ENCODE measurements at regions not wholly inside any gene's neighbourhood (a gene's known extent, or its start where the extent isn't known, plus 50 kb on each side); places are given as distances from the start of the nearest gene placed in this dataset.
"Not testable (repeated sequence)": the region's sequence is repeated elsewhere in the genome, so short reads cannot be mapped to it uniquely, and the experiment has no call there.

- DNase-seq = no peak
Measured at GRCh38 chr3:66633402-66634381, 132.9 kb upstream of the LRIG1 start.

- DNase-seq = no peak
Measured at GRCh38 chr3:66638717-66639116, 137.9 kb upstream of the LRIG1 start.

- no peak for DNase-seq
Measured at GRCh38 chr3:66639809-66640356, 139.1 kb upstream of the LRIG1 start.

- no peak for DNase-seq
Measured at GRCh38 chr3:66642019-66642418, 141.2 kb upstream of the LRIG1 start.

- DNase-seq = no peak
Measured at GRCh38 chr3:66642484-66642883, 141.7 kb upstream of the LRIG1 start.

- no peak for DNase-seq
Measured at GRCh38 chr3:66644549-66644948, 143.7 kb upstream of the LRIG1 start.

- no peak for DNase-seq
Measured at GRCh38 chr3:66648975-66649374, 148.2 kb upstream of the LRIG1 start.

GRCh38 chr3:66651520-66651919, 150.7 kb upstream of the LRIG1 start:
- not testable (repeated sequence) for DNase-seq

- not testable (repeated sequence) for DNase-seq
Measured at GRCh38 chr3:66652100-66652499, 151.3 kb upstream of the LRIG1 start.

GRCh38 chr3:66655044-66655443, 154.2 kb upstream of the LRIG1 start:
- no peak for DNase-seq

GRCh38 chr3:66655671-66656070, 154.8 kb upstream of the LRIG1 start:
- no peak for DNase-seq

GRCh38 chr3:66656609-66657008, 155.8 kb upstream of the LRIG1 start:
- peak in 1 of 2 experiments; percentile 14 for DNase-seq

- no peak for DNase-seq
Measured at GRCh38 chr3:66659056-66659455, 158.2 kb upstream of the LRIG1 start.

GRCh38 chr3:66661628-66662027, 160.8 kb upstream of the LRIG1 start:
- DNase-seq = no peak

GRCh38 chr3:66662894-66663293, 162.1 kb upstream of the LRIG1 start:
- DNase-seq = no peak

- DNase-seq = no peak
Measured at GRCh38 chr3:66665021-66665695, 164.3 kb upstream of the LRIG1 start.

- no peak for DNase-seq
Measured at GRCh38 chr3:66666362-66666761, 165.5 kb upstream of the LRIG1 start.

GRCh38 chr3:66667263-66667662, 166.4 kb upstream of the LRIG1 start:
- DNase-seq = no peak

- no peak for DNase-seq
Measured at GRCh38 chr3:66671291-66671690, 170.5 kb upstream of the LRIG1 start.

GRCh38 chr3:66672830-66673229, 172.0 kb upstream of the LRIG1 start:
- DNase-seq = no peak

GRCh38 chr3:66673293-66673692, 172.5 kb upstream of the LRIG1 start:
- no peak for DNase-seq

- DNase-seq = no peak
Measured at GRCh38 chr3:66675366-66675765, 174.5 kb upstream of the LRIG1 start.

GRCh38 chr3:66692042-66692765, 191.4 kb upstream of the LRIG1 start:
- DNase-seq = no peak

Measured in NCI-H526 (cell line).